ENCODE measurements at regions not wholly inside any gene's neighbourhood (a gene's known extent, or its start where the extent isn't known, plus 50 kb on each side); places are given as distances from the start of the nearest gene placed in this dataset.

DNA sequence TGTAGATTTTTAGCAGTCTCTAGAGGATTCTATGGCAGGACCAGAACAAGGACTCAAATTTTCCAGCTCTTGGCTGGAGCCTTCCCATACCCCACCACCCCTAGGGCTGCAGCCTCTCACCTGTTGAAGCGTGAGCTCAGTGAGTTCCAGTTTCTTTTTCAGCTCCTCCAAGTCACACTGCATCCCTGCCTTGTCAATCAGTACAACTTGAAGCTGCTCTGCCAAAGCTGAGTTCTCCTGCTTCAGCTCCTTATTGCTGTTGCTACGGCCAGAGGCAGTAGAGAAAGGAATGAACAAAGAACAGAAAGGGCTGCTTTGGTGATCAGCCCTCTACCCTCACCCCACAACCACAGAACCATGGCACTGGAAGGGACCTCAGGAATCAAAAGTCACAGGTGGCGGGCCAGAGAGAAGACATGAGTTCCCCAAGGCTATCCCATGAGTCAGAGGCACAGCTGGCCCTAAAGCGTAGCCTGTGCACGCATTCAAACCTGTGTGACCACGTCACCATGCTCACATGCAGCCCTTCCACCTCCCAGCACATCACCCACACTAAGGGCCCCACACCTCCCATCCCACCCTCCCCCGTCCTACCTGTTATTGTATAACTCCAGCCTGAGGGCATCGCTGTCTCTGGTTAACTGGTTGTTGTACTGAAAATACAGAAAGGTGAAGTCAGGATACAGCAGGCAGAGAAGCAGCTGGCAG, 83.3 kb upstream of the C2CD4B start:
- TF ChIP-seq, protein P1, sequence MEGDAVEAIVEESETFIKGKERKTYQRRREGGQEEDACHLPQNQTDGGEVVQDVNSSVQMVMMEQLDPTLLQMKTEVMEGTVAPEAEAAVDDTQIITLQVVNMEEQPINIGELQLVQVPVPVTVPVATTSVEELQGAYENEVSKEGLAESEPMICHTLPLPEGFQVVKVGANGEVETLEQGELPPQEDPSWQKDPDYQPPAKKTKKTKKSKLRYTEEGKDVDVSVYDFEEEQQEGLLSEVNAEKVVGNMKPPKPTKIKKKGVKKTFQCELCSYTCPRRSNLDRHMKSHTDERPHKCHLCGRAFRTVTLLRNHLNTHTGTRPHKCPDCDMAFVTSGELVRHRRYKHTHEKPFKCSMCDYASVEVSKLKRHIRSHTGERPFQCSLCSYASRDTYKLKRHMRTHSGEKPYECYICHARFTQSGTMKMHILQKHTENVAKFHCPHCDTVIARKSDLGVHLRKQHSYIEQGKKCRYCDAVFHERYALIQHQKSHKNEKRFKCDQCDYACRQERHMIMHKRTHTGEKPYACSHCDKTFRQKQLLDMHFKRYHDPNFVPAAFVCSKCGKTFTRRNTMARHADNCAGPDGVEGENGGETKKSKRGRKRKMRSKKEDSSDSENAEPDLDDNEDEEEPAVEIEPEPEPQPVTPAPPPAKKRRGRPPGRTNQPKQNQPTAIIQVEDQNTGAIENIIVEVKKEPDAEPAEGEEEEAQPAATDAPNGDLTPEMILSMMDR (IDR thresholded peaks at IDR 0.05; ENCODE audit: insufficient read depth, low read length) = no peak
- TF ChIP-seq, protein P2, sequence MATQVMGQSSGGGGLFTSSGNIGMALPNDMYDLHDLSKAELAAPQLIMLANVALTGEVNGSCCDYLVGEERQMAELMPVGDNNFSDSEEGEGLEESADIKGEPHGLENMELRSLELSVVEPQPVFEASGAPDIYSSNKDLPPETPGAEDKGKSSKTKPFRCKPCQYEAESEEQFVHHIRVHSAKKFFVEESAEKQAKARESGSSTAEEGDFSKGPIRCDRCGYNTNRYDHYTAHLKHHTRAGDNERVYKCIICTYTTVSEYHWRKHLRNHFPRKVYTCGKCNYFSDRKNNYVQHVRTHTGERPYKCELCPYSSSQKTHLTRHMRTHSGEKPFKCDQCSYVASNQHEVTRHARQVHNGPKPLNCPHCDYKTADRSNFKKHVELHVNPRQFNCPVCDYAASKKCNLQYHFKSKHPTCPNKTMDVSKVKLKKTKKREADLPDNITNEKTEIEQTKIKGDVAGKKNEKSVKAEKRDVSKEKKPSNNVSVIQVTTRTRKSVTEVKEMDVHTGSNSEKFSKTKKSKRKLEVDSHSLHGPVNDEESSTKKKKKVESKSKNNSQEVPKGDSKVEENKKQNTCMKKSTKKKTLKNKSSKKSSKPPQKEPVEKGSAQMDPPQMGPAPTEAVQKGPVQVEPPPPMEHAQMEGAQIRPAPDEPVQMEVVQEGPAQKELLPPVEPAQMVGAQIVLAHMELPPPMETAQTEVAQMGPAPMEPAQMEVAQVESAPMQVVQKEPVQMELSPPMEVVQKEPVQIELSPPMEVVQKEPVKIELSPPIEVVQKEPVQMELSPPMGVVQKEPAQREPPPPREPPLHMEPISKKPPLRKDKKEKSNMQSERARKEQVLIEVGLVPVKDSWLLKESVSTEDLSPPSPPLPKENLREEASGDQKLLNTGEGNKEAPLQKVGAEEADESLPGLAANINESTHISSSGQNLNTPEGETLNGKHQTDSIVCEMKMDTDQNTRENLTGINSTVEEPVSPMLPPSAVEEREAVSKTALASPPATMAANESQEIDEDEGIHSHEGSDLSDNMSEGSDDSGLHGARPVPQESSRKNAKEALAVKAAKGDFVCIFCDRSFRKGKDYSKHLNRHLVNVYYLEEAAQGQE (IDR thresholded peaks at IDR 0.05; ENCODE audit: insufficient replicate concordance, low read depth) = no peak
- TF ChIP-seq SPI1 (IDR thresholded peaks at IDR 0.05; ENCODE audit: borderline replicate concordance, low read depth) (no peak), POLR2AphosphoS5 (IDR thresholded peaks at IDR 0.05; ENCODE audit: low read depth) (no peak), GABPA (IDR thresholded peaks at IDR 0.05; ENCODE audit: low read depth) (no peak)
